Parathyroid adenoma (tissue), 2 donors: ENCODE measurements at regions not wholly inside any gene's neighbourhood (a gene's known extent, or its start where the extent isn't known, plus 50 kb on each side); places are given as distances from the start of the nearest gene placed in this dataset.

Source experiments
- H2AFZ ChIP-seq: fragments of 300-600 bp; sonication (generic); one replicate; pipeline ENCODE4 v1.7.0; 2017; ENCODE audit warnings: antibody characterized with exemption, mild to moderate bottlenecking
- H3K27ac ChIP-seq: fragments of 300-600 bp; sonication (generic); one replicate; pipeline ENCODE4 v1.7.0; 2017
- H3K27me3 ChIP-seq: fragments of 300-600 bp; sonication (generic); one replicate; pipeline ENCODE4 v1.7.0; 2017; ENCODE audit warnings: low read length; ENCODE audit not compliant: control insufficient read depth, insufficient read depth
- H3K36me3 ChIP-seq: fragments of 300-600 bp; sonication (generic); one replicate; pipeline ENCODE4 v1.7.0; 2017; ENCODE audit warnings: low read length; ENCODE audit not compliant: control insufficient read depth, insufficient read depth
- H3K4me1 ChIP-seq: fragments of 300-600 bp; sonication (generic); one replicate; pipeline ENCODE4 v1.7.0; 2017; ENCODE audit warnings: control low read depth
- H3K4me2 ChIP-seq: fragments of 300-600 bp; sonication (generic); one replicate; pipeline ENCODE4 v1.7.0; 2017; ENCODE audit warnings: low read length
- H3K4me3 ChIP-seq: fragments of 300-600 bp; sonication (generic); one replicate; pipeline ENCODE4 v1.7.0; 2017; ENCODE audit warnings: low read depth, low read length
- H3K79me2 ChIP-seq: fragments of 300-600 bp; sonication (generic); one replicate; pipeline ENCODE4 v1.7.0; 2017; ENCODE audit warnings: control low read depth
- H3K9ac ChIP-seq: fragments of 300-600 bp; sonication (generic); one replicate; pipeline ENCODE4 v1.7.0; 2017; ENCODE audit warnings: mild to moderate bottlenecking
- H3K9me3 ChIP-seq: fragments of 300-600 bp; sonication (generic); one replicate; pipeline ENCODE4 v1.7.0; 2017; ENCODE audit warnings: low read length; ENCODE audit not compliant: control insufficient read depth
- CTCF ChIP-seq: fragments of 300-600 bp; sonication (generic); IDR thresholded peaks from one replicate; pipeline ENCODE4 v1.7.0; 2017; ENCODE audit warnings: antibody characterized with exemption, mild to moderate bottlenecking
- donor health status: primary hyperparathyroidism.

- no peak for TF ChIP-seq CTCF
- no peaks in the 10 kb centered on the region for H3K79me2 ChIP-seq
Measured at GRCh38 chr5:159560088-159560487, 229.8 kb upstream of the IL12B start.

GRCh38 chr5:159564031-159564430 lies 233.7 kb upstream of the IL12B start:
- Histone ChIP-seq H3K27ac (no peak overlapping the region), H3K4me3 (no peak overlapping the region), H3K4me2 (no peak overlapping the region), H3K36me3 (no peaks in the 10 kb centered on the region), H3K4me1 (no peaks in the 10 kb centered on the region), H3K9ac (no peak overlapping the region), H3K79me2 (no peaks in the 10 kb centered on the region), H3K9me3 (no peaks in the 10 kb centered on the region), H2AFZ (no peak overlapping the region), H3K27me3 (no peaks in the 10 kb centered on the region)
- no peak for TF ChIP-seq CTCF

More at GRCh38 chr5:159560088-159560487, 229.8 kb upstream of the IL12B start:
- Histone ChIP-seq H3K27ac (no peak overlapping the region), H3K4me2 (no peak overlapping the region), H3K9me3 (no peaks in the 10 kb centered on the region), H3K27me3 (no peaks in the 10 kb centered on the region), H3K9ac (no peak overlapping the region), H3K4me1 (no peaks in the 10 kb centered on the region), H3K36me3 (no peaks in the 10 kb centered on the region), H2AFZ (no peak overlapping the region), H3K4me3 (no peak overlapping the region)

- no peak overlapping the region for H3K4me2 ChIP-seq
- no peak overlapping the region for H3K27ac ChIP-seq
- H3K9me3 ChIP-seq = no peaks in the 10 kb centered on the region
- H3K4me1 ChIP-seq = no peaks in the 10 kb centered on the region
- no peaks in the 10 kb centered on the region for H3K27me3 ChIP-seq
- H2AFZ ChIP-seq = no peak overlapping the region
- no peak overlapping the region for H3K9ac ChIP-seq
- no peak for TF ChIP-seq CTCF
- H3K79me2 ChIP-seq = no peaks in the 10 kb centered on the region
- H3K4me3 ChIP-seq = no peak overlapping the region
- no peaks in the 10 kb centered on the region for H3K36me3 ChIP-seq
Measured at GRCh38 chr5:159566832-159567231, 236.5 kb upstream of the IL12B start.

GRCh38 chr5:159567461-159567860 lies 237.2 kb upstream of the IL12B start:
- Histone ChIP-seq H3K9ac (no peak overlapping the region), H3K27ac (no peak overlapping the region), H2AFZ (no peak overlapping the region), H3K9me3 (no peaks in the 10 kb centered on the region), H3K79me2 (no peaks in the 10 kb centered on the region), H3K36me3 (no peaks in the 10 kb centered on the region), H3K27me3 (no peaks in the 10 kb centered on the region), H3K4me1 (no peaks in the 10 kb centered on the region), H3K4me3 (no peak overlapping the region), H3K4me2 (no peak overlapping the region)
- no peak for TF ChIP-seq CTCF

- H3K4me1 ChIP-seq = no peaks in the 10 kb centered on the region
- no peaks in the 10 kb centered on the region for H3K79me2 ChIP-seq
- no peak overlapping the region for H3K27ac ChIP-seq
- no peak overlapping the region for H3K4me3 ChIP-seq
- H3K27me3 ChIP-seq = no peaks in the 10 kb centered on the region
- no peak for TF ChIP-seq CTCF
- no peak overlapping the region for H3K4me2 ChIP-seq
- H3K9me3 ChIP-seq = no peaks in the 10 kb centered on the region
- H3K36me3 ChIP-seq = no peaks in the 10 kb centered on the region
- no peak overlapping the region for H2AFZ ChIP-seq
- no peak overlapping the region for H3K9ac ChIP-seq
Measured at GRCh38 chr5:159571501-159572244, 241.4 kb upstream of the IL12B start.
